Caco-2 (cell line): ENCODE measurements at regions not wholly inside any gene's neighbourhood (a gene's known extent, or its start where the extent isn't known, plus 50 kb on each side); places are given as distances from the start of the nearest gene placed in this dataset.

Experiments
- BruUV-seq: library from RNA; stranded (reverse); fragments of 400-500 nt; replicated peaks from 2 replicates; lab custom pipeline; 2021; lab: Mats Ljungman, UMichigan
- CTCF ChIA-PET: fragments of 300-600 bp; sonication (Branson Sonifier 250); formaldehyde crosslinking; loops from one replicate; lab custom pipeline; 2022; ENCODE audit warnings: antibody characterized with exemption; lab: Charles Lee
- POLR2A ChIA-PET: fragments of 300-600 bp; sonication (Branson Sonifier 250); formaldehyde crosslinking; loops from one replicate; lab custom pipeline; 2022; ENCODE audit warnings: antibody characterized with exemption; lab: Charles Lee
- DNase-seq, 2 experiments: peaks; one replicate each; pipeline versions ENCODE4 v3.0.0 to v3.0.0-alpha.2; 2020 to 2022
- H3K27me3 ChIP-seq: replicated peaks from 2 replicates; pipeline ENCODE4 v1.6.0; 2011; ENCODE audit warnings: low read length; ENCODE audit not compliant: control insufficient read depth, insufficient read depth
- H3K36me3 ChIP-seq: 2 replicates; pipeline ENCODE4 v1.5.1; 2011; ENCODE audit warnings: low read length; ENCODE audit not compliant: control insufficient read depth, insufficient read depth
- H3K4me1 ChIP-seq: fragments of 250-450 bp; sonication (Bioruptor Pico); 2 replicates; pipeline ENCODE4 v1.5.1; 2020; ENCODE audit warnings: mild to moderate bottlenecking
- H3K4me3 ChIP-seq: 2 replicates; pipeline ENCODE4 v1.5.1; 2011; ENCODE audit warnings: low read depth, mild to moderate bottlenecking, control low read depth, low read length
- H3K9me3 ChIP-seq: fragments of 250-450 bp; sonication (Bioruptor Pico); 2 replicates; pipeline ENCODE4 v1.5.1; 2020; ENCODE audit warnings: mild to moderate bottlenecking, moderate library complexity
- H3K27ac Mint-ChIP-seq: one replicate; pipeline ENCODE4 v1.8.0; 2022; ENCODE audit warnings: mixed read lengths; ENCODE audit not compliant: unreplicated experiment
- H3K27me3 Mint-ChIP-seq: one replicate; pipeline ENCODE4 v1.8.0; 2022; ENCODE audit warnings: mixed read lengths; ENCODE audit not compliant: insufficient read depth, unreplicated experiment
- H3K36me3 Mint-ChIP-seq: one replicate; pipeline ENCODE4 v1.8.0; 2022; ENCODE audit warnings: mild to moderate bottlenecking, mixed read lengths; ENCODE audit not compliant: insufficient read depth, unreplicated experiment
- H3K4me1 Mint-ChIP-seq: one replicate; pipeline ENCODE4 v1.8.0; 2022; ENCODE audit warnings: low read depth, mixed read lengths; ENCODE audit not compliant: unreplicated experiment
- H3K4me3 Mint-ChIP-seq: one replicate; pipeline ENCODE4 v1.8.0; 2022; ENCODE audit warnings: mild to moderate bottlenecking, moderate library complexity, mixed read lengths; ENCODE audit not compliant: unreplicated experiment
- H3K9me3 Mint-ChIP-seq: one replicate; pipeline ENCODE4 v1.8.0; 2022; ENCODE audit warnings: mixed read lengths; ENCODE audit not compliant: unreplicated experiment
- intact Hi-C: fragments of 100-400 bp; cut with micrococcal nuclease; formaldehyde crosslinking; loops from one replicate; pipeline ENCODE4 v1.10.0; 2022; ENCODE audit not compliant: unreplicated experiment
- TF ChIP-seq, protein P1 (sequence below), 2 experiments: fragments of 200-600 bp in 1 of 2; IDR thresholded peaks; 1 replicate in 1 of 2; 2 replicates in 1 of 2; pipeline versions ENCODE4 v1.5.1 to v1.8.0; 2011 to 2022; ENCODE audit warnings: antibody characterized with exemption in 1 of 2, control low read depth in 1 of 2, inconsistent platforms in 1 of 2, low read depth in 1 of 2, low read length in 1 of 2, mild to moderate bottlenecking in 1 of 2, moderate library complexity in 1 of 2; ENCODE audit not compliant: insufficient read depth in 1 of 2, severe bottlenecking in 1 of 2, unreplicated experiment in 1 of 2

DNA sequence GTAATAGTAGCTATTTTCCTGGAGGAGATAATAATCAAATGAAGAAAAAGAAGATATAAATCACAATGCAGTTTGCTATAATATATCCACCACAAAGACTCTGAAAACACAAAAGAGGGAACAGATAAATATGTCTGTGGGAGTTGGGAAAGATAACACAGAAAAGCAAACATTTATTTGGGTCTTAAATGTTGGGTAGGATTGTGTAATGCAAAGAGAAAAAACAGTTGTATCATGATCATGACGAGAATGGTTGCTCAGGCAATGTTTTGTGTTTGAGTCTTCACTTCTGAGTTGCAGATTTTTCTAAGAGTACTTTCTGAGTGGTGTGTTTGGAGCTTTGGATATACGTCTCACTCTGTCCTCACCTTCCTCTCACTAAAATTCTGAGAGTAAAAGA lies 437.5 kb downstream of the TFEC start:
- no TSS peak for BruUV-seq
- H3K9me3 ChIP-seq: 0 out of 2 replicates have a peak, but pooled peaks cover 8% of the 10 kb centered on the region
- Mint-ChIP-seq H3K9me3 (peaks cover 38% of the 10 kb centered on the region), H3K4me1 (peaks cover 15% of the 10 kb centered on the region), H3K27me3 (no peaks in the 10 kb centered on the region), H3K27ac (no peak overlapping the region), H3K36me3 (no peaks in the 10 kb centered on the region), H3K4me3 (no peak overlapping the region)
- TF ChIP-seq, protein P1, sequence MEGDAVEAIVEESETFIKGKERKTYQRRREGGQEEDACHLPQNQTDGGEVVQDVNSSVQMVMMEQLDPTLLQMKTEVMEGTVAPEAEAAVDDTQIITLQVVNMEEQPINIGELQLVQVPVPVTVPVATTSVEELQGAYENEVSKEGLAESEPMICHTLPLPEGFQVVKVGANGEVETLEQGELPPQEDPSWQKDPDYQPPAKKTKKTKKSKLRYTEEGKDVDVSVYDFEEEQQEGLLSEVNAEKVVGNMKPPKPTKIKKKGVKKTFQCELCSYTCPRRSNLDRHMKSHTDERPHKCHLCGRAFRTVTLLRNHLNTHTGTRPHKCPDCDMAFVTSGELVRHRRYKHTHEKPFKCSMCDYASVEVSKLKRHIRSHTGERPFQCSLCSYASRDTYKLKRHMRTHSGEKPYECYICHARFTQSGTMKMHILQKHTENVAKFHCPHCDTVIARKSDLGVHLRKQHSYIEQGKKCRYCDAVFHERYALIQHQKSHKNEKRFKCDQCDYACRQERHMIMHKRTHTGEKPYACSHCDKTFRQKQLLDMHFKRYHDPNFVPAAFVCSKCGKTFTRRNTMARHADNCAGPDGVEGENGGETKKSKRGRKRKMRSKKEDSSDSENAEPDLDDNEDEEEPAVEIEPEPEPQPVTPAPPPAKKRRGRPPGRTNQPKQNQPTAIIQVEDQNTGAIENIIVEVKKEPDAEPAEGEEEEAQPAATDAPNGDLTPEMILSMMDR (IDR thresholded peaks at IDR 0.05; ENCODE audit: insufficient read depth in 1 of 2, low read depth in 1 of 2, low read length in 1 of 2, severe bottlenecking in 1 of 2, unreplicated experiment in 1 of 2): no peak
- ChIA-PET POLR2A (no interaction called here), CTCF (no interaction called here)
- H3K27me3 ChIP-seq: no peaks in the 10 kb centered on the region
- H3K36me3 ChIP-seq: no peaks in the 10 kb centered on the region
- DNase-seq: no peak
- 0 out of 2 replicates have a peak, but pooled peaks cover 4% of the 10 kb centered on the region for H3K4me1 ChIP-seq
- intact Hi-C loops: no loop called here
- H3K4me3 ChIP-seq: no peak overlapping the region

DNA sequence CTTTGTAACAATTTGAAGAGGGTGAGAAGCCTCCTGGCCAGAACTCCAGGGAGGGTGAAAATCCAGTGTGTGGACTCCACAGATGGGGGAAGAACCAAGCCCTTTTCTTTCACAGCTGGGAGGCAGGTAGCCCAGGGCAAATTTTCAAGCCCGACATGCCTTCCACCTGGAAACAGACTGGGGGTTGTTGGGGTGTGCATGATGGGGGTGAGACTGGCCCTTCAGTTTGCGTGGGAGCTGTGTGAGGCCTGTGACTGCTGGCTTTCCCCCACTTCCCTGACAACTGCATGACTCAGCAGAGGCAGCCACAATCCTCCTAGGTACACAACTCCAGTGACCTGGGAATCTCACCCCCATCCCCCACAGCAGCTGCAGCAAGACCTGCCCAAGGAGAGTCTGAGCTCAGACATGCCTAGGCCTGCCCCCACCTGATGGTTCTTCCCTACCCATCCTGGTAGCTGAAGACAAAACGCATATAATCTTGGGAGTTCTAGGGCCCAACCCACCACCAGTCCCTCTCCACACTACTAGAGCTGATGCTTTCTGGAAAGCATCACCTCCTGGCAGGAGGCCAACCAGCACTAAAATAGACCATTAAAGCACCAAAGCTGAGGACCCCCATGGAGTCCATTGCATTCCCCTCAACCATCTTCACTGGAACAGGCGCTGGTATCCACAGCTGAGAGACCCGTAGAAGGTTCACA lies 445.4 kb downstream of the TFEC start:
- intact Hi-C loops: no loop called here
- no peaks in the 10 kb centered on the region for H3K27me3 Mint-ChIP-seq
- H3K4me3 ChIP-seq: no peak overlapping the region
- H3K9me3 Mint-ChIP-seq: no peaks in the 10 kb centered on the region
- no TSS peak for BruUV-seq
- ChIA-PET POLR2A (no interaction called here), CTCF (no interaction called here)
- no peaks in the 10 kb centered on the region for H3K4me1 Mint-ChIP-seq
- no peaks in the 10 kb centered on the region for H3K9me3 ChIP-seq
- H3K4me1 ChIP-seq: peaks cover 9% of the 10 kb centered on the region
- peak; percentile 4 to 54 for DNase-seq
- peak overlapping the region; percentile 40 for H3K27ac Mint-ChIP-seq
- H3K4me3 Mint-ChIP-seq: no peak overlapping the region
- H3K36me3 Mint-ChIP-seq: no peaks in the 10 kb centered on the region
- no peaks in the 10 kb centered on the region for H3K27me3 ChIP-seq
- TF ChIP-seq, protein P1 (IDR thresholded peaks at IDR 0.05; ENCODE audit: insufficient read depth in 1 of 2, low read depth in 1 of 2, low read length in 1 of 2, severe bottlenecking in 1 of 2, unreplicated experiment in 1 of 2): no peak
- H3K36me3 ChIP-seq: no peaks in the 10 kb centered on the region

DNA sequence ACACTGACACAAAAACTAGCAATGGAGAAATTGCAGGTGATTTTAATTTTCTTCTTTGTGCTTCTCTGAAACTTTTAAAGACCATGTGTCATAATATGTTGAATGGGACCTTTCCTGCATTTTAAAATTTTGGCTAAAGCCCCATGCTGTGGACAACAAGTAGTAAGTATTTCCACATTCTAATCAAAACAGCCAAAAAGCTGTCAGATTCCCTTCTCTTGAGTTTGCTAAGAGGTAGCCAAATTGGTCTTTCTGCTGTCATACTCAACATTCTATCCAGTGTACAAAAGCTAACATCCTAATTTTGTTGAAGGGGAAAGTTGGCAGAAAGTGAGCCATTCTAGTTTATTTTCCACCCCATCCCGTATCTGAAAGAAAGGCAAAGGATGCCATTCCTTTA lies 447.6 kb downstream of the TFEC start:
- H3K4me1 ChIP-seq: peaks cover 9% of the 10 kb centered on the region
- no peaks in the 10 kb centered on the region for H3K4me1 Mint-ChIP-seq
- H3K36me3 ChIP-seq: no peaks in the 10 kb centered on the region
- H3K9me3 ChIP-seq: no peaks in the 10 kb centered on the region
- no peaks in the 10 kb centered on the region for H3K27me3 ChIP-seq
- ChIA-PET CTCF (no interaction called here), POLR2A (no interaction called here)
- no peak overlapping the region for H3K4me3 Mint-ChIP-seq
- no peaks in the 10 kb centered on the region for H3K36me3 Mint-ChIP-seq
- H3K27me3 Mint-ChIP-seq: no peaks in the 10 kb centered on the region
- TF ChIP-seq, protein P1 (IDR thresholded peaks at IDR 0.05; ENCODE audit: insufficient read depth in 1 of 2, low read depth in 1 of 2, low read length in 1 of 2, severe bottlenecking in 1 of 2, unreplicated experiment in 1 of 2): no peak
- intact Hi-C loops: no loop called here
- DNase-seq: no peak
- H3K4me3 ChIP-seq: no peak overlapping the region
- no peaks in the 10 kb centered on the region for H3K9me3 Mint-ChIP-seq
- H3K27ac Mint-ChIP-seq: no peak overlapping the region
- no TSS peak for BruUV-seq
